Muscle of leg (tissue), 3 donors: ENCODE measurements at regions not wholly inside any gene's neighbourhood (a gene's known extent, or its start where the extent isn't known, plus 50 kb on each side); places are given as distances from the start of the nearest gene placed in this dataset.

Source experiments
- DNase-seq: peaks from one replicate; pipeline ENCODE4 v3.0.0; 2013
- H3K27ac ChIP-seq: one replicate; pipeline ENCODE4 v1.5.1; 2013; ENCODE audit warnings: mild to moderate bottlenecking, low read length, control low read depth
- H3K27me3 ChIP-seq: one replicate; pipeline ENCODE4 v1.6.1; 2013; ENCODE audit warnings: low read length; ENCODE audit not compliant: control insufficient read depth, insufficient read depth
- H3K36me3 ChIP-seq: one replicate; pipeline ENCODE4 v1.6.1; 2013; ENCODE audit warnings: low read length; ENCODE audit not compliant: control insufficient read depth, insufficient read depth
- H3K4me1 ChIP-seq: one replicate; pipeline ENCODE4 v1.6.1; 2013; ENCODE audit warnings: low read length; ENCODE audit not compliant: control insufficient read depth, insufficient read depth
- H3K4me3 ChIP-seq: one replicate; pipeline ENCODE4 v1.5.1; 2013; ENCODE audit warnings: low read length, control low read depth
- H3K9me3 ChIP-seq: replicated peaks from 2 replicates; pipeline ENCODE4 v1.6.1; 2013; ENCODE audit warnings: low read depth, low read length; ENCODE audit not compliant: control insufficient read depth
- whole genome bisulfite sequencing: methylation state at CpG from one replicate; pipeline ENCODE4 v1.1.5; 2013; ENCODE audit warnings: missing lambda C conversion rate; ENCODE audit not compliant: insufficient coverage; 5-methylcytosine and 5-hydroxymethylcytosine counted together

DNA sequence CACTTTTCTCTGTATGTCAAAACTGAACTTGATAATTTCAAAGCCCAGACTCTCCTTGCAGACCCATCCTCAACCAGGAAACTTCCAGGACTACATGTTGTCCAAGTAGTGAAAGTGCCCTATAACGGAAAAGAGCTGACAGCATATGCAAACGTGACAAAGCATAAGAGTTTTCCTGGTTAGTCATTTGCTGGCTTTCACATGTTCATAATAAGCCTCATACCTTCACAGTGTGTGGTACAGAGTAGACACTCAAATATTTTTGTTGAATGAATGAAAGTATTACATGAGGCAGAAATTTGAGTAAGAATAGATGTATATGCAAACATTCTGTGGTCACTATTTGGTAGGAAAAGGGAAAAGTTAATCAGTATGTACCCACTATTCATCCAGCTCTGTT is 473.3 kb downstream of the MRPL39 start:
- Histone ChIP-seq H3K4me3 (no peak overlapping the region), H3K27me3 (no peaks in the 10 kb centered on the region), H3K4me1 (no peaks in the 10 kb centered on the region), H3K27ac (no peak overlapping the region), H3K9me3 (no peaks in the 10 kb centered on the region), H3K36me3 (no peaks in the 10 kb centered on the region)
- WGBS: no CpG with 5 or more reads among the region's 2 CpGs
- DNase-seq: no peak

DNA sequence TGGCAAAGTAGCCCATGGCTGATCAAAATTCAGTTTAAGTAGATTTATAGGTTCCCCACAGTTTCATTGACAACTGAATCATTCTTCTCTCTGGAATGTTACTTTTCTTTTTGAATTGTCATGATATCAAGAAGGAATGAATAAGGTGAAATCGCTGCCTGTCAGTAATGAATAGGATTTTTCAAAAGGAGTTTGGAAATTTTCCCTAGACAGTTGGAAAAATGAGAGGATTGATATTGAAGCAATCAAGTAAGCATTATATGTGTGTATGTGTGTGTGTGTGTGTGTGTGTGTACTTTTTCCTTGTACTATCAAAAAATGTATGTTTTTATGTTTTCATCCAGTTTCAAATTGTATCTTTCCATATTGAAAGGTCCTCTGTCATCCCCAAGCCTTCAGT is 479.5 kb downstream of the MRPL39 start:
- no peak overlapping the region for H3K4me3 ChIP-seq
- H3K27ac ChIP-seq: no peak overlapping the region
- H3K4me1 ChIP-seq: no peaks in the 10 kb centered on the region
- WGBS: no CpG with 5 or more reads among the region's 1 CpG
- H3K36me3 ChIP-seq: no peaks in the 10 kb centered on the region
- no peaks in the 10 kb centered on the region for H3K27me3 ChIP-seq
- H3K9me3 ChIP-seq: no peaks in the 10 kb centered on the region
- DNase-seq: no peak

GRCh38 chr21:25127007-25127406 is 480.3 kb downstream of the MRPL39 start:
- Histone ChIP-seq H3K9me3 (no peaks in the 10 kb centered on the region), H3K27ac (no peak overlapping the region), H3K36me3 (no peaks in the 10 kb centered on the region), H3K4me1 (no peaks in the 10 kb centered on the region), H3K27me3 (no peaks in the 10 kb centered on the region), H3K4me3 (no peak overlapping the region)
- DNase-seq: no peak
- no CpG with 5 or more reads among the region's 1 CpG for WGBS

DNA sequence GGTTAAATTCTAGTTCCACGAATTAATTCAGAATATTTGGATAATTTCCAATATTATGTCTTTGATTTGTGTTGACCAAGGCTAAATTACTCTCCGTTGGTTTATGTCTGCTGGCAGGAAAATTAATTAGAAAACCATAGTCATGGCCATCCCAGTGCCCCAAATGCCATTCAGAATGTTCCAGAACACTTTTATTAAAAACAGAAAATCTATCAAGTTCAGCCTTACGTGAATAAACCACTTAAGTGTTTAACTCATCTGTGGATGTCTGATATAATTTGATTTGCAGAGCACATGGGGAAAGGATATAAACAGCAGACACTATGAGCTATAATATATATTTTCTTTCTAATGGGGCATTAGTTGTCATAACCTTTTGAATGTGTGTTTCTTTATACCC is 480.7 kb downstream of the MRPL39 start:
- H3K27me3 ChIP-seq: no peaks in the 10 kb centered on the region
- no peaks in the 10 kb centered on the region for H3K36me3 ChIP-seq
- DNase-seq: peak; percentile 31
- no CpG with 5 or more reads among the region's 3 CpGs for WGBS
- H3K4me3 ChIP-seq: no peak overlapping the region
- H3K27ac ChIP-seq: no peak overlapping the region
- H3K4me1 ChIP-seq: no peaks in the 10 kb centered on the region
- no peaks in the 10 kb centered on the region for H3K9me3 ChIP-seq

- Histone ChIP-seq H3K4me3 (no peak overlapping the region), H3K4me1 (no peaks in the 10 kb centered on the region), H3K27ac (no peak overlapping the region), H3K36me3 (no peaks in the 10 kb centered on the region), H3K9me3 (no peaks in the 10 kb centered on the region), H3K27me3 (no peaks in the 10 kb centered on the region)
- no peak for DNase-seq
- 94% methylated on average over 10 of the region's 13 CpGs for WGBS
Measured at GRCh38 chr21:25118648-25119047, 488.6 kb downstream of the MRPL39 start.

- H3K27me3 ChIP-seq: no peaks in the 10 kb centered on the region
- DNase-seq: no peak
- H3K9me3 ChIP-seq: no peaks in the 10 kb centered on the region
- no peaks in the 10 kb centered on the region for H3K36me3 ChIP-seq
- H3K27ac ChIP-seq: no peak overlapping the region
- no peaks in the 10 kb centered on the region for H3K4me1 ChIP-seq
- WGBS: no CpG with 5 or more reads among the region's 1 CpG
- H3K4me3 ChIP-seq: no peak overlapping the region
Measured at GRCh38 chr21:25115021-25115420, 492.3 kb downstream of the MRPL39 start.

DNA sequence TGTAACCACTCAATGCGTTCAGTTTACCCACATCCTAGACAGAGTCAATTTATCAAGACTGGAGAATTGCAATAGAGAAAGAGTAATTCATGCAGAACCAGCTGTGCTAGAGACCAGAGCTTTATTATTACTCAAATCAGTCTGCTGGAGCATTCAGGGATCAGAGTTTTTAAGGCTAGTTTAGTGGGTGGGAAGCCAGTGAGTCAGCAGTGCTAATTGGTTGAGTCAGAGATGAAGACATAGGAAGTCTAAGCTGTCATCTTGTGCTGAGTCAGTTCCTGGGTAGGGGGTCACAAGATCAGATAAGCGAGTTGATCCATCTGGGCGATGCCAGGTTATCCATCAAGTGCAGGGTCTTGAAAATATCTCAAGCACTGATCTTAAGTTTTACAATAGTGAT is 499.6 kb downstream of the MRPL39 start:
- Histone ChIP-seq H3K9me3 (no peaks in the 10 kb centered on the region), H3K27me3 (no peaks in the 10 kb centered on the region), H3K4me3 (no peak overlapping the region), H3K4me1 (no peaks in the 10 kb centered on the region), H3K27ac (no peak overlapping the region), H3K36me3 (no peaks in the 10 kb centered on the region)
- WGBS: 72% methylated on average over 2 of the region's 3 CpGs
- DNase-seq: no peak

DNA sequence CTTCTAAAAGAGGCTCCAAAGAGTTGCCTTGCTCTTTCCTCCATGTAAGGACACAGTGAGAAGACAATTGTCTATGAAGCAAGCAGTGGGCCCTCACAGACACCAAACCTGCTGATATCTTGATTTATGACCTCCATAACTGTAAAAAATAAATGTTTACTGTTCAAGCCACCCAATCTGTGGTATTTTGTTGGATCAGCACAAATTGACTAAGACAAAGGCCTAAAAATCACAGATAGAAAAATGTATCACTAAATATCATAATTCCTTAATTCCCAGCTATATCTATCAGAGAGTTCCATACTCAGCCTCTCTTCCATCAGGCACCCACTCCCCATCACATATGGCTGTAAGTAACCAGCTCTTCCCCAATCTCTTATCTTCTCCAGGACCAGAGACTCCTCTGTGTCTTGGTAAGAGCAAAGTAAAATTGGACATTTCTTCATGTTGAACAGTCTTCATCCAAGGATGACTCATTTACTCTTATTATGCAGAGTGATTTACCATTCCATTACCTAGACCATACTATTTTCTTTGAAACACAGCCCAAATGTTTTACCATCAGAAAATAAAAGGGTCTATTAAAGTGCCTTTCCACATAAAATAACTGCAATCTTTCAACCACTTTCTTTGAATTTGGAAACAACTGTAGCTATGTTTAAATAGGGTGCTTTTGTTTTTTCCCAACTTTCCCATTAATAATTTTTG is 503.6 kb downstream of the MRPL39 start:
- Histone ChIP-seq H3K4me1 (no peaks in the 10 kb centered on the region), H3K27me3 (no peaks in the 10 kb centered on the region), H3K27ac (no peak overlapping the region), H3K4me3 (no peak overlapping the region), H3K36me3 (no peaks in the 10 kb centered on the region), H3K9me3 (no peaks in the 10 kb centered on the region)
- no peak for DNase-seq

GRCh38 chr21:25097648-25098047 is 509.6 kb downstream of the MRPL39 start:
- Histone ChIP-seq H3K27me3 (no peaks in the 10 kb centered on the region), H3K4me1 (no peaks in the 10 kb centered on the region), H3K4me3 (no peak overlapping the region), H3K36me3 (no peaks in the 10 kb centered on the region), H3K9me3 (no peaks in the 10 kb centered on the region), H3K27ac (no peak overlapping the region)
- DNase-seq: no peak
- 100% methylated on average over 1 of the region's 2 CpGs for WGBS

DNA sequence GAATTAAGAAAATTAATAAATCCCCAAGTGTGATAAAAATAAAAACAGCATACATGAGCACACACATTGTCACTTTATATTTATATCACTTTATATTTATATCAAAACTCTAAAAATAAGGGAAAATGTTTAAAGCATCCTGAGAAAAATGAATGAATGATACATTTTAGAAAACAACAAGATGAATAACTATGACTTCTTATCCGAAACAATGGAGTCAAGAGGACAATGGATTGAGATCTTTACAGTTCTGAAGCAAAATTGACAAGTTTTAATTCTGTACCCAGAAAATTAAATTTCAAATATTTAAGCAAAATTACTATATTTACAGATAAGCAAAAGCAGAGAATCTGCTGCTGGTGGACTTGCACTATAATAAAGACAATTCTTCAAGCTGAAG is 512.6 kb downstream of the MRPL39 start:
- Histone ChIP-seq H3K27ac (no peak overlapping the region), H3K27me3 (no peaks in the 10 kb centered on the region), H3K36me3 (no peaks in the 10 kb centered on the region), H3K4me3 (no peak overlapping the region), H3K9me3 (no peaks in the 10 kb centered on the region), H3K4me1 (no peaks in the 10 kb centered on the region)
- no peak for DNase-seq
- WGBS: no CpG with 5 or more reads among the region's 1 CpG

DNA sequence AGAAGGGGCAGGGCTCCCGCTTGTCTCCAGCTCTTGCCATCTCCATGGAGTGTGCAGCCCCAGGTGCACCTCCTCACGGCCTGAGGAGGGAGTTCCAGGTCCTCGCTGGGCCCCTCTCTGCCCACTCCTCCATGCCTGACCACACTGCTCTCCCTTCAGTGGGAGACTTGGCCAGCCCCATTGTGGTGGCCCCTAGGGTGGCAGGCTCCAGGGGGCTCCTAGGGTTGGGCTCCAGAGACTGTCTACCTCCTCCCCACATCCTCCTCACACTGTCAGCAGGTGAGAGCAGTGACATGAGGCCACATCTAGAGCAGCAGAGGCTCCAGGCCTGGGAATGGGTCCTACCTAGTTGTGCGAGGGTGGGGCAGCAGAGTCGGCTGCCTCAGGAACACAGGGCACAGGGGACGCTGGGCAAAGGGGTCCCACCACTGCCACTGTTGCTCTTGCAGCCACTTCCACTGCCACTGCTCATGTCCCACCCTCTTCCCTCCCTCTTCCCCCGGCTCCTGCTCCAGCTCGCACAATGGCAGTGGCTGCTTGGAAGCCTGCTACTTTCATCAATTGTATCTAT is 514.8 kb downstream of the MRPL39 start:
- Histone ChIP-seq H3K27me3 (no peaks in the 10 kb centered on the region), H3K9me3 (no peaks in the 10 kb centered on the region), H3K36me3 (no peaks in the 10 kb centered on the region), H3K4me3 (no peak overlapping the region), H3K27ac (no peak overlapping the region), H3K4me1 (no peaks in the 10 kb centered on the region)
- no peak for DNase-seq
- 75% methylated on average over 3 of the region's 8 CpGs for WGBS
